ENCODE measurements at regions not wholly inside any gene's neighbourhood (a gene's known extent, or its start where the extent isn't known, plus 50 kb on each side); places are given as distances from the start of the nearest gene placed in this dataset.

DNA sequence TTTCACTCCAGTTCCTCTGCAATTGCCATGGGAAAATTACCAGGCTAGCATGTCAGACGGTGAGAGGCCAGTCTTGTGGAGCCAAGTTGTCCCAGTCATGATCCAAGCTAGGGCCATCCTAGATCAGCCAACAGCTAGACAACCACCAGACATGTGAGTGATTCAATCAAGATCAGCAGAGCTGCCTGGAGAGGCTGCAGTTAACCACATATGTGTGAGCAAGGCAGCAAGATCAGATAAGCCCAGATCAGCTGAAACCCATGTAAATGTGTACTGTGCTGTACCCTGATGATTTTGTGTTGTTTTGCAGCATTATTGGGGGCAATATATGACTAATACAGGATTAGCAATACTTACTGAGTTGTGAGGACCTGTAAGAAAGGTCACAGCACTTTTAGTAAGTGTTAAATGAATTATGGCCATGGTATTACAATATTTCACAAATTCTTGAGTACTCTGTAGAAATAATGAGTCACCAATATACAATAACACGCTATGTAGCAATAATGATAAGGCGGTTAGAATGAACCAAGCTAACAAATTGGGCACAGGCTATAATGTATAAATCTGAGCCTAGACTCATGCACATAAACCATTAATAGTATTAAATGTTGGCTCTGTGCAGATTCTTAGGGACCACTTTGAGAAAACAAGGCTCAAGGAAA is 91.4 kb downstream of the SUDS3 start:
- DNase-seq: no peak

DNA sequence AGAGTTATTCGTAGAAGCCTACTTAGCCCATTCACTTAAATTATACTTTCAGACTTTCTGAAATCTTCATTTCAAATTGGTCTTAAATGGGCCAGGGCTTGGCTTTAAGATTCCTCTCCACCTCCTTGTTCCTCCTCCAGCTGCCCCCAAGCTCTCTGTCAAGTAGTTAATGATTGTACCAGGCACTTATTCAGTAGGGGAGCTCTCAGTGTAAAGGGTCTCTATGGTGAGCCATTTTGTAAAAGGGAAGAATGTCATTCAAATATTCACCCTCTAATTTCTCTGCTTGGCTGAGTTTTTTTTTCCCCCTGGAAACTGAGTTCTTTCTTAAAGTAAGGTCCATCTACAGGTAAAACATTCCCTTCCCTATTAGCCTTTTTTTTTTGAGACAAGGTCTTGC is 96.6 kb downstream of the SUDS3 start:
- DNase-seq: no peak

DNA sequence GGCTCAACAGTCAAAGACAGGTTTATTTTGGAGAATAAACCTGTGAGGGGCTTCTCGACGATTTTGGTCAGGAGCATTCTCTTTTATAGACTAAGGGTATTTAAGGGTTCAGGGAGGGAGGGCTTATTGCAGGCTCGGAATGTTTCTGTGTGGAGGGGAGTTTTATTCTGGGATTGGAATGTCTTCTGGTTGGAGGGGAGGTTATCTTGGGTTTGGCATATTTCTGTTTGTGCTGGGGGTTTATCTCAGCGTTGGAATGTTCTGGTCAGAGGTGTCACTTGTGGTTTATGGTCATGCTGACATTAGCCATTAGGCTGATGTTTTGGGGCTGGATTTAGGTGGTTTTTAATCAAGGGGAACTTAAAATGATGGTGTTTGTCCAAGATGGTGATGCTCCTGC is 103.9 kb downstream of the SUDS3 start:
- no peak for DNase-seq

DNA sequence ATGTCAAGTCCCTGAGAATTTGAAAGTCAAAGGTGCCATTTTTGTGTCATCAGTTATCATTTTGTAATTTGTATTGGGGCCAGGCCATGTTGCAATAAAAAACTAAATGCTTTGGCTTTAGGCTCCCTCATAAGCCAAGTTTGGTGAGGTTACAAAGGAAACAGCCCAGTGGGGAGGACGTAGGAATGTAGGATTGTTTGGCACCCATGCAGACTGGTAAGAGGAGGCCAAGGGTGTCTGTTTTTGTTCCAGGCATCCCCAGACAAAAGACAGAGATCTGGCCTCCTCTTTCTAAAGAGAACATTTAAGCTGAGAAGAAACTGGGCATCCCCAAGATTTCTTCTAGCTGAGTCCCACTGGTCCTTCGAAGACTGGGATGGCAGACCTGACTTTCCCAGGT is 111.7 kb downstream of the SUDS3 start:
- DNase-seq: no peak

DNA sequence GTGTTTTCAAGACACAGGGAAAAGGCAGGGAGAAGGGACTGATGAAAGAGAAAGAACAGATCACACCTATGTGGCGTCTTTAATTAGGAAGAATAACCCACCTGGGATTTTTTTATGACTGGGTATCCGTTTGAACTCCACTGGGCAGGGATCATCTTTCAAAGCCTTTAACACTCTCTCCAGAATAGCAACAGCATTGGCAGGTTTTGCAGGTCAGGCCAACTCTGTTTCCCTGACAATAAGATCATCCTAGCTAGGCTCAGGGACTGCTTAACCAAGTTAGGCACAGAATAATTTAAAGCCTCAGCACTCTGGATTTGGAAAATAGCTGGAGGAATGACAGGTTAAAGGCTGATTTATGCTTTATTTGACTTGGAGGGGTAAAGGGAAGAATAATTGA is 117.6 kb downstream of the SUDS3 start:
- DNase-seq: no peak

DNA sequence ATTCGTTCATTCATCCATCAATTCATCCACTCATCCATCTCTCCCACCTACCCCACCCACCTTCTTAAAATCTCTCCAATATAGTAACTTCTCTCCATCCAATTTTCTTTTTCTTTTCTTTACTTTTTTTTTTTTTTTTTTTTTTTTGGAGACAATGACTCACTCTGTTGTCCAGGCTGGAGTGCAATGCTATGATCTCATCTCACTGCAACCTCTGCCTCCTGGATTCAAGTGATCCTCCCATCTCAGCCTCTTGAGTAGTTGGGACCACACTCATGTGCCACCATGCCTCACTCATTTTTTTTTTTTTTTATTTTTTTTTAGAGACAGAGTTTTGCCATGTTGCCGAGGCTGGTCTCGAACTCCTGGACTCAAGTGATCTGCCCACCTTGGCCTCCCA is 118.4 kb downstream of the SUDS3 start:
- no peak for DNase-seq

DNA sequence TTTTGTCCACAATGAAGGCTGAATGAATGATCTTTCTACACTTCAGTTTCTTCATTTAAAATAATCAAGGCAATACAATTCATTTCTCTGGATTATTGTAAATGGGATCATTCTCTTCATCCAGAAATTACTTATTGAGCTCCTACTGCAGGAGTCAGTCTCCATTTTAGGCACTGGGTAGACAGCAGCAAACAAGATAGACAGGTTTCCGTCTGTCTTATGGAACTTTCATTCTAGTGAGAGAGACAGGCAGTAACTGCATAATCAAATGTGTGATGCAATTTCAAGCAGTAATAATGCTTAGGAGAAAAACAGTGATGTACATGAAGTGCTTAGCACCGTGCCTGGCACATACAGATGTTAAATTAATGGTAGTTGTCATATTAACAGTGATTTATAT is 118.9 kb downstream of the SUDS3 start:
- DNase-seq: no peak

DNA sequence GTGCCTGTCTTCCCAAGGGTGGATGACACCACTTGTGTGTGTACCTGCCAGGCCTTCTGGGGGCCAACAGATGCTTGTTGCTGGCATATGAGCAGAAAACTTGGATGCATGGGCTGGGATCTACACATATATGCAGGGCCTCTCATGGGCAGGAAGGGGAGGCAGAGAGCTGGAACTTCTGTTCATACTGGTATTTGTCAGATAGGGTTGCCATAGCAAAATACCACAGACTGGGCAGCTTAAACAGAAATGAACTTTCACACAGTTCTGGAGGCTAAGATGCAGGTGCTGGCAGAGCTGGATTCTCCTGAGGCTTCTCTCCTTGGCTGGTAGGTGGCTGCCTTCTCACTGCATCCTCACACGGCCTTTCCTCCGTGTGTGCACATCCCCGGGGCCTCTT is 121.8 kb downstream of the SUDS3 start:
- no peak for DNase-seq

DNA sequence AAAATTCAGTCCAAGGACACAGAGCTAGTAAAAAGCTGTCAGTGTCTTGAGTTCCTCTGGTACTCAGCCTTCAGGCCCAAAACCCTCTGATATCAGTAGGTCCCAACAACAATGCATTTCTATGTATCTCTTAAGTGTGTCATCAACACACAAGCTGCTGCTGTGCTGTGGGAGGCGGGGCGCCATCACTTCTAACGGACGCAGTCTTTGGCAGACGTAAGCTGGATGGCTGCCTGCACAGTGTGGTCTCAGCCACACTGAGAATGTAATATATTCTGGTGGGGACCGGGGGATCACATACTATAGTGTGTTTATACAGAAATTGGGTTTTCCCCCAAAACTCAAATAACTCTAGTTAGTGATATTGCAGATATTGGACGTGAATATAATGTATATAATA is 123.9 kb downstream of the SUDS3 start:
- DNase-seq: no peak

DNA sequence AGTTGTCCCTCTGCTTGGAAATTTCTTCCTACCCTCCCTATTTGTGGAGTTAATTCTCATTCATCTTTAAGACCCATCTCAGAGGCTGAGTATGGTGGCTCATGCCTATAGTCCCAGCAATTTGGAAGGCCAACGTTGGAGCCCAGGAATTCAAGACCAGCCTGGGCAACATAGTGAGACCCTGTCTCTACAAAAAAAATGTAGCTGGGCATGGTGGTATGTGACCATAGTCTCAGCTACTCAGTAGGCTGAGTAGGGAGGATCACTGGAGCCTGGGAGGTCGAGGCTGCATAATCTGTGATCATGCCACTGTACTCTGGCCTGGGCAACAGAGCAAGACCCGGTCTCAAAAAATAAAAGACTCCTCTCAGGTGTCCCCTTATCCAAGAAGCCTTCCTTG is 125.1 kb downstream of the SUDS3 start:
- DNase-seq: no peak

DNA sequence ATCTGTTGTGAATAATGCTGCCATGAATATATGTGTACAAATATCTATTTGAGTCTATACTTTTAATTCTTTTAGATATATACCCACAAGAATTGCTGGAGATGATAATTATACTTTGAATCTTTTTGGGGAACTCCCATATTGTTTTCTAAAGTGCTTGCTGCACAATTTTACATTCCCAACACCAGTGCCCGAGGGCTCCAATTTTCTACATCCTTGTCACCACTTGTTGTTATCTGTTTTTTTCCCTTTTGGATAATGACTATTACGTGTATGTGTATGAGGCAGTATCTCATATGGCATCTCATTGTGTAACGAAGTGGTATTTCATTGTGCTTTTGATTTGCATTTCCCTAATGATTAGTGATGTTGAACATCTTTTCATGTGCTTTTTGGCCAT is 127.1 kb downstream of the SUDS3 start:
- DNase-seq: no peak

DNA sequence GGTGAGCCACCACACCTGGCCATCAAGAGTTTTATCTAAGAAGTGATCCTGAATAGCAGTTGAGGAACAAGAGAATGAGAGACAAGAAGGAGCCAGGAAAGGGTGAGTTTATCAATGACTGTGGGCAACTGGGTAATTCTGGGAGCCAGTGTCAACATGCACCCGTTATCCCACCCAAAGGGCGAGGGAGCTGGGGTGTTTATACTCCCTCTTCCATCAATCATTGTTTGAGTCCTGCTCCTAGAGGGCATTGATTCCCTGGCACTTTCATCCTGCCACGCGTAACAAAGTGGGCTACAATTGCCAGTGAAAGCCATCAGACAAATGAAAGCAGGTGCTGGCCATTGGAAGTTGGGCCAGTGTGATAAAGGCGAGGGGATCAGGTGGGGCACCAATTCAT is 136.3 kb downstream of the SUDS3 start:
- DNase-seq: no peak

DNA sequence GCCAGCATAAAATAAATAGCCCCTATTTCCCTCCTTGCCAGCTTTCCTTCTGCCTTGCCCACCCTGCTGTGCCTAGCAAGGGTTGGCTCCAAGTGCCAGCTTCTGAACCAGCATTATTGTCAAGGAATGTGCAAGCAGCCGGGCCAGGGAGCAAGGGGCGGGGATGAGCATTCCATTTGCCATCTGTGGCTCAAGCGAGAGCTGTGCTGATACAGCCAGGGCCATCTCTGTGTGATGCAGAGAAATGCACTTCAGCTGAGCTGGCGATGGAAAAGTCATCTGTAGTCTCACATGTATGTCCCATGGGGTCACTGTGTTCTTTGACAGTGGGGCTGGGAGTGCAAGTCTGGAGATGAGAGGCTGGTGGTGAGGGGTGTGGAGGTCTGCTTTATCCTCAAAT is 137.3 kb downstream of the SUDS3 start:
- no peak for DNase-seq

DNA sequence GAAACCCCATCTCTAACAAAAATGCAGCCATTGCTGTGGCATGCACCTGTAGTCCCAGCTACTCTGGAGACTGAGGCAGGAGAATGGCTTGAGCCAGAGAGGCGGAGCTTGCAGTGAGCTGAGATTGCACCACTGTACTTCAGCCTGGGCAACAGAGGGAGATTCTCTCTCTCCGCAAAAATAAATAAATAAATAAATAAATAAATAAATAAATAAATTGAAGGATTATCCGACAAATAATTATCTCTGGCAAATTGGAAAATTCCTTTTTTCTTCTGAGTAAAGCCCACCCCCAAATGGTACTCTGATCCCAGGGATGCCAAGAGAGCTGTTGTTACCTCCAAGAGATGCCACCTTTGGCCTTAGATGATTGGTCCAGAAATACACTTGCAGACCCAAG is 137.9 kb downstream of the SUDS3 start:
- no peak for DNase-seq

DNA sequence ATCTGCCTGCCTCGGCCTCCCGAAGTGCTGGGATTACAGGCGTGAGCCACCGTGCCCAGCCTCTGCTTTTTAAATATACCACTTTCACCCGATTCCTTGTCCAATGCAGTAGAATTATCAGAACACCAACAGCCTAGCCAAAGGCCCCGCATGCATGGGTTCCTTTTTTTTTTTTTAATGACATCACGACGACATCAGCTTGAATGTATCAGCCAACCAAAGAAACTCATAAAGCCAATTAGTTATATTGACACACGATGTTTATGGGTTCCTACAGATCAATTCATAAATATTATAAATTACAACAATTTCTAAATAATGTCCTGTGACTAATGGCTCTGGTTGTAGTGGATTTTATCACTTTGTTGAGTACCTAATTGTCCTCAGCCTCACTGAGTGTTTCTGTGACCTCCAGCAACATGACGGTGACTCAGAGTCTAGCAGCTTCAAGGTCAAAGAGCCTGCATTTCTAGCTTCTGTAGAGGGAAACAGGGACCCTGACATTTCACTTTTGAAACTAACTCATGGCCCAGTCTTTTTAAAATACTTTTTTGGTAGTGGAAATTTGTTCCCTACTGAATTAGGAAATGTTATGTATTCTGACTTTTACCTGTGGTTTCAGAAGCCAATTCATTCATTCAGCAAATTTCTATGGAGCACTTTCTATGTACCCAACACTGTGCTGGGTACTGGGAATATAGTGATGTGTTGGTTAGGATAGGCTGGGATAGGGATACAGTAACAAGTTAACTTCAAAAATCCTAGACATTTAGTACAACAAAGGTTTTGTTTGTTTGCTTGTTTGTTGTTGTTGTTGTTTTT is 144.1 kb downstream of the SUDS3 start:
- no peak for DNase-seq

DNA sequence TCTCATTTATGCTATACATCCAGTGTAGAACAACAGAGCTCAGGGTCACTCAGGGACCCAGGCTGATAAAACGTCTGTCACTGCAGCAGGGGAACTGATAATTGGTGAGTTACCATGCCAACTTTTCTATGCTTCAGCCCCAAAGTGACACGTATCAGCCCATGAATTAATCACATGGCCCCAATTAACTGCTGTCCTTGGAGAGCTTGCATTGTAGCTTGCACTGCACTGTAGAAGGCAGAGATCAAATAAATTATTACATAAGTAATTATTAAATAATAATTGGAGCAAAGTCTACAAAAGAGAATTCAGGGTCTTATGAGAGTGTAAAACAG is 144.6 kb downstream of the SUDS3 start:
- DNase-seq: no peak

DNA sequence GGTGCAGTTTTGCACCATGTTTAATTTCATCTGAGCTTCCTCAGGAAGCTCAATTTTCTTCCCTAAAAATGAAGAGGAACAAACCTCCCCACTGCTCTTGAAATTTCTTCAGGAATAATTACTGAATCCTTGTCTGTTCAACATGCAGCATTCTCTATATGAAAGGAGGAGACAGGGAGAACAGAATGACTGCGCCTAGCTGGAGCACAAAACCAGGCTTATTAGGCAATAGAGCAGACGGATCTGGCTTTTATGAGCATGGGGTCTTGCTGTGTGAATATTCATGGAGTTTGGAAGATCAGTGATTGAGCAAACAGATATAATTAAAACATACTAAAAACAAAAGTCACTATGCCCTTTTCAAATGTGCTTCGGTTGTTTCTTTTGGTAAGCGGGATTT is 148.1 kb downstream of the SUDS3 start:
- no peak for DNase-seq

DNA sequence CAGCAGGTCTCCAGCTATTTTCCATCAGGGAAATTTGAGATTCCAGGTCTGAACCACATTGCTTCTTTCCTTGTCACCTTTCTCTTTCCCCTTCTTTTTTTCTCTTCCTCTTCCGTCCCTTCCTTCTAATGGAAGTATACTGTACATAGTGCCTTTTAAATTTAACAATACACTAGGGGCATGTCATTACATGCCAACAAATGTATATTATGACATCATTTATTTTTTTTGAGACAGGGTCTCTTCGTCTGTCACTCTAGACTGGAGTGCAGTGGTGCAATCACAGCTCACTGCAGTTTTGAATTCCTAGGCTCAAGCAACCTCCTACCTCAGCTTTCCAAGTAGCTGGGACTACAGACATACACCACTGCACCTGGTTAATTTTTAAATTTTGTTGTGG is 148.9 kb downstream of the SUDS3 start:
- DNase-seq: no peak

DNA sequence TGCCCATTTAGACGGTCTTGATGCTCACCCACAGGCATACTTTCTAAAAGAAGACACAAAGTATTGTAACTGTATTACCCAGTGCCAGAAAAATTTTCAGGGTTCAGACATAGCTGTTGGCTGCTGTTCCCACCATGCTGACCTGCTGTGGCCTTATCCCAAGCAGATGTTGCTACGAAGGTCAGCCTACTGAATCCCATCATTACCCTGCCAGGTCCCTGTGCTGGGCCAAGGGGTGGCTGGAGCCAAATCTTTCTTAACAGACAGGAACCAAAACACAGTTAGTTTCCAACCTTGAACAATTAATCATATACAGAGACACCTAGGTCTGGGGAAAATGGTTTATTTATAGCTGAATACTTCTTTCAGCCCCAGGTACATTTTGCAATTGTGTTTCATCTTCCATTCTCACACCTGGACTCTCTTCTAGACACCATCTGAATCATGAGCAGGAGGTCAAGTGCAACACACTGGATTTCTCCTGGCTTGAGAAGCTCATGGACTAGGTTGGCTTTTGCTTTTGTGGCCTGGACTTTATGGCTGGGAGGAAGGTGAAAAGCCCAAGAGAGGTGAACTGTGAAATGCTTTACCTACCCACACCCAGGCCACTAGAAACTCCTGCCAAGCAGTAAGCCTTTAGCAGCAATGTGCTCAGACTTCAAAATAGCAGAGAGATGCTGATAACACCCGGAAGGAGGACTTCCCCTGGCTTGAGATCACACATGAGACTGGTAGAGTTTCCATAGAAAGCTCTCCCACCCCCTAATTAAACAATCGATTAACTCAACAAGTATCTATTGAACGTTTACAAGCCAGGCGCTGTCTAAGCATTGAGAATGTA is 150.1 kb downstream of the SUDS3 start:
- no peak for DNase-seq

DNA sequence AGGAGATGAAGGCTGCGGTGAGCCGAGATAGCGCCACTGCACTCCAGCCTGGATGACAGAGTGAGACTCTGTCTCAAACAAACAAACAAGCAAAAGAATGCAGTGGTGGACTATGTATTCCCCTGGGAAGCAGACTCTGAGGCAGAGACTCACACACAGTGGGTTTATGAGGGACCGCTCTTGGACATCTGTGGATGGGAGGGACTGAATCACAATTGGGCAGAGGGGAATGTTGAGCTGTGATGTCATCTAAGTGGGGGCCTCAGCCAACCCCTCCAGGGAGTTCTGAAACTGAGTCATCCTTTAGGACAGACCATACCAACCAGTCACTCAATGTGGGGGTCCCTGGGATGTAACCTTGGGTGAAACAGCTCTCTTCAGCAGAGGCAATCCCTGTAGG is 151.0 kb downstream of the SUDS3 start:
- DNase-seq: no peak

DNA sequence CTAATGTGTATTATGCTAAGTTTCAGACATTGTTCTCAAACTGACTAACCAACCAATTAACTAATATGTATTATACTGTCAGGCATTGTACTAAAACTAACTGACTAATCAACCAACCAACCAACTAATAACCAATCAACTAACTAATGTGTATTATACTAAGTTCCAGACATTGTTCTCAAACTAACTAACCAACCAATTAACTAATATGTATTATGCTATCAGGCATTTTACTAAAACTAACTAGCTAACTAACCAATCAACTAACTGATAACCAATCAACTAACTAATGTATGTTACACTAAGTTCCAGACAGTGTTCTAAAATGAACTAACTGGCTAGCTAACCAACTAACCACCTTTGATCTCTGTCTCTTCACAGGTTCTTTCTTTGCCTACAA is 152.3 kb downstream of the SUDS3 start:
- no peak for DNase-seq

DNA sequence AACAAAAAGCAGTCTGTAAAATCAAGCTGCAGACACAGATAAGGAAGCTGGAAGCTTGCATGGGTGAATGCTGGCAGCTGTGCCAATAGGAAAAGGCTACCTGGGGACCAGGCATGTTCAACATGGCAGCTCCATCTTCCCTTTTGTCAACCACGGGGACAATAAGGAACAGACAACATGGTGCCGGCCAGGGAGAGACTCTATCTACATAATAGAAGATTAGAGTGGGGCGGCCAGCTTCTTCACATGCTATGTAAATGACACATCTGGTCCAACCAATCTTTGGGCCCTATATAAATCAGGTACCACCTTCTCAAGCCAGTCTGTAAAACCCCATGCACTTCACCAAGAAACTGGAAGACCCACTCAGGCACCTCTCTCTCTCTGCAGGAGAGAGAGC is 157.6 kb downstream of the SUDS3 start:
- no peak for DNase-seq

DNA sequence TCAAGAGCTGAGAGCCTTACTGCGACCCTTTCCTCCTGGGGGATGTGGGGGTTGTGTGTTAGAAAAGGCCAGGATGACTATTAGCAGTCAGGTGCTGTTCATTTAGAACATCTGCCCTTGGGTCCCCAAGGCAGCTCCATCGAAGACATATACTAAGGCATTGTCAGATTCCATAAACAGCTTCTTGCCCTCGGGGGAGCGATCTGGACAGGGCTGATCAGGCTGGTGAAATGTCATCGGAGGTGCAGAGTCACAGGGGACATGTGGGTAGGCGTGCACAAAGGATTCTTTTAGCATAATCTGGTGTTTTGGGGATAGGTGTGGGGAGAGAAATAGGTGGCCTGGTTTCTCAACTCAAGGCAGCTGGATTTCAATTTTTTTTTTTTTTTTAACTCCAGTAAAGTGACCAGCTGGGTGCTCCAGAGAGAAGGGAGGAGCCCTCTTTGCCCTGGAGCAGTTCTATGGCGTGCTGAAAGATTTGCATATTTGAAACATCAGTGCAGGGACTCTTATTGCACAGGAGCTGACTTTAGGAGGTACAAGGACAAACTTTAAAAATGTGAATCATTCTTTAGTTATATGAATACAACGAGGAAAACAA is 160.1 kb downstream of the SUDS3 start:
- DNase-seq: no peak

DNA sequence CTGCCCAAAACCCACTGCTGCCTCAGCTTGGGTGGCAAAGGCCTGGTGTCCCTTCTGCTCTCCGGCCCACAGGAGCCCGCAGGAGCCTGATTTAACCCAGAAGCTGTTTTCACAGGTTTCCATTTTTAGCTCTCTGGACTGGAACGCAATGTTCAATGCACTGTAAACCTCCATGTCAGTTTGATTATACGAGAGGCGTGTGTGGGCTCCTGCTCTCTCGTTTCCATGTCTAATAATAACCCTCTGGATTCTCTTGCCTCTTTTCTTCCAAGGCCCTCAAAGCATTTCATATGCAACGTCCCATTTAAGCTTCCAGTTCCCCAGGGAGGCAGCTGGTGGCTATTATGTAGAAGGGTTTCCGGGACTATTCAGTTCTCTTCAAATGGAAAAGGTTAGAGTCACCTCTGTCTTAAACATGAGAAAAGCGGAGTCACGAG is 161.1 kb downstream of the SUDS3 start:
- no peak for DNase-seq

Measured in NCI-H1417 treated with DMSO at 0.1 percent for 48 hours (cell line).